DOHH2 (cell line): ENCODE measurements at regions not wholly inside any gene's neighbourhood (a gene's known extent, or its start where the extent isn't known, plus 50 kb on each side); places are given as distances from the start of the nearest gene placed in this dataset.

ENCODE experiments used
- CTCF ChIP-seq: fragments of 200-600 bp; sonication (generic); IDR thresholded peaks from one replicate; pipeline ENCODE4 v1.5.1; 2014; ENCODE audit warnings: antibody characterized with exemption, mild to moderate bottlenecking, low read depth, low read length; ENCODE audit not compliant: poor library complexity, severe bottlenecking
- EZH2phosphoT487 ChIP-seq: fragments of 200-600 bp; sonication (generic); IDR thresholded peaks from 2 replicates; pipeline ENCODE4 v1.6.1; 2017; ENCODE audit warnings: borderline replicate concordance, mild to moderate bottlenecking, antibody characterized with exemption, low read length, moderate library complexity, mixed read lengths

GRCh38 chr1:186550832-186551231 is 89.9 kb upstream of the PDC start:
- no peak for TF ChIP-seq CTCF
- TF ChIP-seq EZH2phosphoT487, result no peak
